GM12874 (cell line): ENCODE measurements at regions not wholly inside any gene's neighbourhood (a gene's known extent, or its start where the extent isn't known, plus 50 kb on each side); places are given as distances from the start of the nearest gene placed in this dataset.

Experiments used
- CTCF ChIP-seq: IDR thresholded peaks from 2 replicates; pipeline ENCODE4 v1.5.1; 2011; ENCODE audit warnings: low read depth, mild to moderate bottlenecking, control low read depth, low read length, moderate library complexity; ENCODE audit not compliant: insufficient read depth

- TF ChIP-seq CTCF = no peak
These were observed 229.6 kb downstream of the TMEM167A start for GRCh38 chr5:82847562-82847961.

- no peak for TF ChIP-seq CTCF
These were observed 237.3 kb downstream of the TMEM167A start for GRCh38 chr5:82839881-82840280.

- TF ChIP-seq CTCF = no peak
These were observed 241.7 kb downstream of the TMEM167A start for GRCh38 chr5:82835488-82835887.

GRCh38 chr5:82834151-82834550 is 243.0 kb downstream of the TMEM167A start:
- TF ChIP-seq CTCF = no peak

- no peak for TF ChIP-seq CTCF
These were observed 243.9 kb downstream of the TMEM167A start for GRCh38 chr5:82833277-82833676.

GRCh38 chr5:82832445-82832844 is 244.7 kb downstream of the TMEM167A start:
- TF ChIP-seq CTCF = no peak

GRCh38 chr5:82828211-82828610 is 249.0 kb downstream of the TMEM167A start:
- no peak for TF ChIP-seq CTCF

GRCh38 chr5:82827651-82828050 is 249.5 kb downstream of the TMEM167A start:
- no peak for TF ChIP-seq CTCF
